ENCODE measurements at regions not wholly inside any gene's neighbourhood (a gene's known extent, or its start where the extent isn't known, plus 50 kb on each side); places are given as distances from the start of the nearest gene placed in this dataset.

DNA sequence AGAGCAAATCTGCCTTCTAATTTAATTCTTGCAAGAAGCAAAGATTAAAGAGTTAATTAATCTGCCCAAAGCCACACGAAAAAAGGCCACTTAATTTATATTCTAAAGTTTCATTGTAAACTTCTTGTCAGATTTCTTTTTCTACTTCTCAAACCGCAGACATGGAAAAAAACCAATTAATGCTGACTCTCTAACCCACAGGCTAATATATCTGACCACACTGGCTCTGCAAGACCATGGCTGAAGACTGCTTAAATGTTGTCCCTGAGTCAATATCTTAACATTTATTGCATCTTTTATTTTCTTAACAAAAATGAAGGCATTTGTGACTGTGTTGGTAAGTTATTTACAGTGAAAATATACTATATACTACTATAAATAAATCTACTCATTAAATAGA lies 234.0 kb upstream of the SP8 start:
- FAIRE-seq (no peak), DNase-seq (ENCODE audit: low read depth) (no peak)
- Histone ChIP-seq H3K36me3 (ENCODE audit: control insufficient read depth, insufficient read depth, low read length) (no peaks in the 10 kb centered on the region), H3K27me3 (ENCODE audit: control insufficient read depth, insufficient read depth, low read length) (no peaks in the 10 kb centered on the region), H3K4me3 (ENCODE audit: low read depth, low read length) (no peak overlapping the region)
- TF ChIP-seq, protein P1, sequence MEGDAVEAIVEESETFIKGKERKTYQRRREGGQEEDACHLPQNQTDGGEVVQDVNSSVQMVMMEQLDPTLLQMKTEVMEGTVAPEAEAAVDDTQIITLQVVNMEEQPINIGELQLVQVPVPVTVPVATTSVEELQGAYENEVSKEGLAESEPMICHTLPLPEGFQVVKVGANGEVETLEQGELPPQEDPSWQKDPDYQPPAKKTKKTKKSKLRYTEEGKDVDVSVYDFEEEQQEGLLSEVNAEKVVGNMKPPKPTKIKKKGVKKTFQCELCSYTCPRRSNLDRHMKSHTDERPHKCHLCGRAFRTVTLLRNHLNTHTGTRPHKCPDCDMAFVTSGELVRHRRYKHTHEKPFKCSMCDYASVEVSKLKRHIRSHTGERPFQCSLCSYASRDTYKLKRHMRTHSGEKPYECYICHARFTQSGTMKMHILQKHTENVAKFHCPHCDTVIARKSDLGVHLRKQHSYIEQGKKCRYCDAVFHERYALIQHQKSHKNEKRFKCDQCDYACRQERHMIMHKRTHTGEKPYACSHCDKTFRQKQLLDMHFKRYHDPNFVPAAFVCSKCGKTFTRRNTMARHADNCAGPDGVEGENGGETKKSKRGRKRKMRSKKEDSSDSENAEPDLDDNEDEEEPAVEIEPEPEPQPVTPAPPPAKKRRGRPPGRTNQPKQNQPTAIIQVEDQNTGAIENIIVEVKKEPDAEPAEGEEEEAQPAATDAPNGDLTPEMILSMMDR (IDR thresholded peaks at IDR 0.05; ENCODE audit: insufficient read depth, low read length, severe bottlenecking): no peak

DNA sequence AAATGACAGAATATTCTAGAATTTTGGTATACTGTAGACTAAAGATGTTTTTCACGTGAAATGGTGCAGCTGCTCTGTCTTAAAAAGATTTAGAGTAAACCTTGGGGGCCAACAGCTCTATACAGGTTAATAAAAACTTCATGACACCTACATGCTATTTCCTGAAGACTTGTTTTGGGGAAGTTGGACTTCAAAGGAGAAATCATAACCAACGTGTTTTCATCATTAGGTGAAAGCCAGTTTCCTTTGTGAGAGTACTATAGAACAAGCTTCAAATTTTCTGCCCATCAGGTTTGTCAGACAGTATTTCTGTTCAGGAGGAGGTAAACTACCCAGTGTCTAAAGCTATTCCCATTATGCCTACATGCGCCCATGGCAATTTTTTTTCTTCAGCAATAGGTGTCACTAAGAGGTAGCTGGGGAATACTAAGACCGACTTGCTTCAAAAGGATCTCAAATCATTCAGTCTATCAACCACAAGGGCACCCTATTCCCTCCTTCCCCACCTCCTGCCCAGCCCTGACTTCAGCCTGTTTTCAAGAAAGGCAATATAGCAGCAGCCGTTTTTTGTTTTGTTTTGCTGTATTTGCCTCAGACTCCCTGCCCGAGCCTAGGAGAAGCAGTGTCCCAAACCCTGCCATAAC lies 237.3 kb upstream of the SP8 start:
- peak; percentile 7 for FAIRE-seq
- Histone ChIP-seq H3K27me3 (ENCODE audit: control insufficient read depth, insufficient read depth, low read length) (no peaks in the 10 kb centered on the region), H3K4me3 (ENCODE audit: low read depth, low read length) (no peak overlapping the region), H3K36me3 (ENCODE audit: control insufficient read depth, insufficient read depth, low read length) (no peaks in the 10 kb centered on the region)
- TF ChIP-seq, protein P1 (IDR thresholded peaks at IDR 0.05; ENCODE audit: insufficient read depth, low read length, severe bottlenecking): no peak
- DNase-seq (ENCODE audit: low read depth): no peak

DNA sequence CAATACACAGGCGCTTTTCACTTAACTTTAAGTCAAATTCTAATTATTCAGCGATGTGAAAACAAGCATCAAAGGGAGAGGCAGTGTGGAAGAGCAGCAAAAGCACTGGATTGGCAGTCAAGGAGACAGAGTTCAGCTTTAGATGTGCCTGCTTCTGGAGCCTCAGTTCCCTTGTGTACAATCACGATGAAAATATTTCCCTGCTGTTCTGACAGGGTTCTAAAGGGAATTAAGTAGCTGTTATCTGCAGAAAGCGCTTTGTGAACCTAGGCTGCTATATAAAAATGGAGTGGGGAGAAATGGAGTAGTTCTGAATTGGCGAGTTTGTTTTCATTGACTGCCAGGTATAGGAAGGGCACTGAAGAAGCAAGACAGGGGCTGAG lies 237.8 kb upstream of the SP8 start:
- TF ChIP-seq, protein P1 (IDR thresholded peaks at IDR 0.05; ENCODE audit: insufficient read depth, low read length, severe bottlenecking): no peak
- no peak for FAIRE-seq

DNA sequence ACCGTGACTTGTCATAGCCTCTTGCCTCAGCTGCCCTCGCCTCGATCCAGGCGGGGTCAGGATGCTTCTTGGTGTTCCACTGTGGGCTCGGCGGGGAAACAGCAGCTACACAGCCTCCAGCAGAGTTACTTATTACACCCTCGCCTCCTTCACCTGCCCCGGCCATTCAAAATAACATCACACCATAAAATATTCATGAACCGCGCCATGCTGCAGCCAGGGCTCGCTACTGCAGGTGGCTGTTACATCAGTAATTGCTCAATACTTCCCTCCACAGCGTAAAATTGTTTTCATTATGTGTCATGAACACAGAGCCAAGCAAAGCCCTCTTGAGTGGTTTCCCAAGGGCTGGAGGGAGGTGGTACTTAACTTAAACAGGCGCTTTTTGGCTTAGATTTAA lies 241.5 kb upstream of the SP8 start:
- DNase-seq (ENCODE audit: low read depth): peak; percentile 84
- Histone ChIP-seq H3K36me3 (ENCODE audit: control insufficient read depth, insufficient read depth, low read length) (no peaks in the 10 kb centered on the region), H3K27me3 (ENCODE audit: control insufficient read depth, insufficient read depth, low read length) (no peaks in the 10 kb centered on the region), H3K4me3 (ENCODE audit: low read depth, low read length) (no peak overlapping the region)
- TF ChIP-seq, protein P1 (IDR thresholded peaks at IDR 0.05; ENCODE audit: insufficient read depth, low read length, severe bottlenecking): peak; percentile 18
- FAIRE-seq: peak; percentile 43

More for the DNA sequence above, 237.8 kb upstream of the SP8 start:
- Histone ChIP-seq H3K4me3 (ENCODE audit: low read depth, low read length) (no peak overlapping the region), H3K27me3 (ENCODE audit: control insufficient read depth, insufficient read depth, low read length) (no peaks in the 10 kb centered on the region), H3K36me3 (ENCODE audit: control insufficient read depth, insufficient read depth, low read length) (no peaks in the 10 kb centered on the region)
- DNase-seq (ENCODE audit: low read depth): no peak

DNA sequence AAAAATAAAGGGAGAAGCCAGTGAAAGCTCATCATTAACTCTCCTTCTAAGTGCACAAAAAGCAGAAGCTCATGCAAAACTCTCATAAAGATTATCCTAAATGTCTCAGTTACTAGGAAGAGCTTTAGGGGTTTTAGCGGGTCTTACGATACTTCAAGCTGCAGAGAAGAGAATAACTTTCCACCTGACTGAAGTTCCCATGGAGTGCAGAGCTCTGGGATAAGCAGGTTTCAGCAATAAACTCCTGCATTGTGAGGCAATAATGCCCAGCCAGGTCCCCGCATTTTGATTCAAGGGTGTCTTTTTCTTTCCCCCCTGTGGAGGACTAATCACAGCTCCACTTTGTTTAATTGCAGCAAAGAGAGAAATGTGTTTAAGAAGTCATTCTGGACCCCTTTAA lies 241.9 kb upstream of the SP8 start:
- no peak for FAIRE-seq
- no peaks in the 10 kb centered on the region for H3K36me3 ChIP-seq (ENCODE audit: control insufficient read depth, insufficient read depth, low read length)
- no peak overlapping the region for H3K4me3 ChIP-seq (ENCODE audit: low read depth, low read length)
- DNase-seq (ENCODE audit: low read depth): no peak
- TF ChIP-seq, protein P1 (IDR thresholded peaks at IDR 0.05; ENCODE audit: insufficient read depth, low read length, severe bottlenecking): no peak
- H3K27me3 ChIP-seq (ENCODE audit: control insufficient read depth, insufficient read depth, low read length): no peaks in the 10 kb centered on the region

DNA sequence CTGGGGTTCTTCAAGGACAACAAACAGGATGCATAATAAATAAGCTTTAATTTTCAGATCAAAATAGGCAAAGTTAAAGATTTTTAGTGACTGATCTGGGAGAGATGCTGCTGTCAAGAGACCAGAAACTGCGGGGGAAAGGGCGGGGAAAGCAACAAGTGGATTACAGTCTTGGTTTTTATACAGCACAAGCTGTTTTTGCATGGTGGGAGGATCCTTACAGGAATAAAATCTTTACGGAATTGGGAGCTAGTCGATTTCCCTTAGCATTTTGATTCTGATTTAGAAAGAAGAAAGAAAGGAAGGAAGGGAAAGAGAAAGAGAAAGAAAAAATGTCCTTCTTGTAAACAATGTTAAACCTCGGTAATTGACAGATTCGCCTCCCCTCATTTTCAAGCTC lies 242.3 kb upstream of the SP8 start:
- DNase-seq (ENCODE audit: low read depth) (no peak), FAIRE-seq (no peak)
- no peaks in the 10 kb centered on the region for H3K27me3 ChIP-seq (ENCODE audit: control insufficient read depth, insufficient read depth, low read length)
- no peak overlapping the region for H3K4me3 ChIP-seq (ENCODE audit: low read depth, low read length)
- no peaks in the 10 kb centered on the region for H3K36me3 ChIP-seq (ENCODE audit: control insufficient read depth, insufficient read depth, low read length)
- TF ChIP-seq, protein P1 (IDR thresholded peaks at IDR 0.05; ENCODE audit: insufficient read depth, low read length, severe bottlenecking): no peak
